Upper lobe of left lung (tissue), 6 donors: ENCODE measurements at regions not wholly inside any gene's neighbourhood (a gene's known extent, or its start where the extent isn't known, plus 50 kb on each side); places are given as distances from the start of the nearest gene placed in this dataset.

ENCODE experiments used
- ATAC-seq, 2 donors: fragments of 200-7000 bp; cut with Tn5 transposase; one replicate each; pipeline ENCODE4 v1.9.1; 2022; ENCODE audit warnings: mild to moderate bottlenecking in 2 of 2, moderate library complexity in 2 of 2; ENCODE audit not compliant: low FRiP score in 2 of 2
- DNase-seq, 2 donors: peaks; one replicate each; pipeline ENCODE4 v3.0.0-alpha.2; 2019 to 2020
- H3K27ac ChIP-seq, 4 donors: fragments of 200-600 bp; sonication (generic); one replicate each; pipeline ENCODE4 v1.5.1; 2016 to 2019
- H3K27me3 ChIP-seq, 4 donors: fragments of 200-600 bp; sonication (generic); one replicate each; pipeline ENCODE4 v1.5.1; 2017 to 2019
- H3K36me3 ChIP-seq, 4 donors: fragments of 200-600 bp; sonication (generic); one replicate each; pipeline ENCODE4 v1.5.1; 2016 to 2019
- H3K4me1 ChIP-seq, 4 donors: fragments of 200-600 bp; sonication (generic); one replicate each; pipeline ENCODE4 v1.5.1; 2018 to 2019
- H3K4me3 ChIP-seq, 4 donors: fragments of 200-600 bp; sonication (generic); one replicate each; pipeline ENCODE4 v1.5.1; 2017 to 2019; ENCODE audit warnings: mild to moderate bottlenecking in 2 of 4, moderate library complexity in 1 of 4
- H3K9me3 ChIP-seq, 4 donors: fragments of 200-600 bp; sonication (generic); one replicate each; pipeline ENCODE4 v1.5.1; 2018 to 2019
- CTCF ChIP-seq, 6 experiments: fragments of 450-650 bp in 4 of 6; fragments of 200-600 bp in 2 of 6; sonication (generic) in 2 of 6; IDR thresholded peaks; one replicate each; pipeline ENCODE4 v1.5.1; 2016 to 2019; ENCODE audit warnings: antibody characterized with exemption in 6 of 6
- EP300 ChIP-seq, 4 donors: sonication (generic); formaldehyde crosslinking; IDR thresholded peaks; one replicate each; pipeline ENCODE4 v1.5.1; 2017; ENCODE audit warnings: antibody characterized with exemption in 4 of 4, control low read depth in 2 of 4
- POLR2A ChIP-seq, 4 donors: fragments of 450-650 bp; IDR thresholded peaks; one replicate each; pipeline ENCODE4 v1.5.1; 2016 to 2017; ENCODE audit warnings: antibody characterized with exemption in 4 of 4, mild to moderate bottlenecking in 2 of 4
- POLR2AphosphoS5 ChIP-seq, 2 donors: sonication (generic); formaldehyde crosslinking; IDR thresholded peaks; one replicate each; pipeline ENCODE4 v1.5.1; 2017; ENCODE audit warnings: antibody characterized with exemption in 2 of 2
- WGBS, 2 donors: methylation state at CpG; one replicate each; pipeline ENCODE4 v1.1.5; 2017 to 2018; 5-methylcytosine and 5-hydroxymethylcytosine counted together
- donor health status: DM: no; HTN: no; CAD: no; lungs with moderate emphysema.
- donor health status: DM: no; HTN: yes; CAD: no; lungs with severe emphysema.

DNA sequence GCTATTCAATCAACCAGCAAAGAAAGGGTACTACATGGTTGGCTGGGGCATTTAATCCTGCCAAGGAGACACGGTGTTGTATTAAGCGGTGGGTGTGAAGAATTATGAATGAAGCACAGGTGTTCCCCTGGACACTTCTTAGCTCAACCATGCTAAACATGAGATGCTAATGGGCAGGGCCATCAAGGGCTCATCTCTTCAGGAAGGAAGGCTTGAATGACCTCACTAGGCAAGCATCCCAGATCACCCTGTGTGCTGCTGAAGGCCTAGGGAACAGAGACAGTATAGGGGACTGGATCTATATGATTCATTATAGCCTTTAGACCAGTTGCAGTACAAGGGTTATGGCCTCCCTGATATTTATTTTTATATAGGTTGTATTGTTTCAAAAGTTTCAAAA lies 221.3 kb upstream of the SLCO3A1 start:
- DNase-seq = no peak
- Histone ChIP-seq H3K36me3 (no peaks in the 10 kb centered on the region), H3K27ac (no peak overlapping the region), H3K4me3 (no peak overlapping the region), H3K4me1 (no peaks in the 10 kb centered on the region), H3K9me3 (no peaks in the 10 kb centered on the region), H3K27me3 (no peaks in the 10 kb centered on the region)
- ATAC-seq = no peak
- TF ChIP-seq POLR2AphosphoS5 (IDR thresholded peaks at IDR 0.05) (no peak), EP300 (IDR thresholded peaks at IDR 0.05) (no peak), POLR2A (IDR thresholded peaks at IDR 0.05) (no peak), CTCF (IDR thresholded peaks at IDR 0.05) (no peak)
- 88 to 90% methylated on average over 2 of the region's 2 CpGs for WGBS, 2 donors

DNA sequence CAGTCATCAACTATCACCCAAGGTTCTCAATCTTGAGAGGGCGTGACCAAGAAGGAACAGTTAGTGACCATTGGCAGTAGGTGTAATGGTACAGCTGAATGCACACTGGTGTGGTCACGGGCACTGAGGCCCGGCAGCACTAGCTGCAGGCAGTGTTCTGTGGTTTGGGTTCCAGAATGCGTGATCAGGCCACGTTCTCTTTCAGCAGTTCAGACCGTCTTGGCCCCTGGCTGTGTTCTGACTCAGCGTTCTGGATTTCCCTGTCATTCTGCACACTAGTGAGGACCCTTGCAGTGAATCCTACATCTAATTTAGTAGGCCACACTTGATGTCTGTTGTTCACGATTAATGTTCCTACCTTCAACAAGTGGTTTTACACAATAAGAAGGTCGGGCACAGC lies 220.5 kb upstream of the SLCO3A1 start:
- DNase-seq (no peak), ATAC-seq (no peak)
- WGBS, 2 donors = 82 to 92% methylated on average over 9 of the region's 9 CpGs

GRCh38 chr15:91634179-91634578 lies 219.3 kb upstream of the SLCO3A1 start:
- no peak overlapping the region for H3K4me3 ChIP-seq
- no peaks in the 10 kb centered on the region for H3K4me1 ChIP-seq
- no peak overlapping the region for H3K27ac ChIP-seq
- H3K9me3 ChIP-seq = no peaks in the 10 kb centered on the region
- no peaks in the 10 kb centered on the region for H3K36me3 ChIP-seq
- DNase-seq = no peak
- WGBS, 2 donors = 93 to 97% methylated on average over 3 of the region's 3 CpGs
- no peak for ATAC-seq
- TF ChIP-seq POLR2AphosphoS5 (IDR thresholded peaks at IDR 0.05) = no peak
- no peak for TF ChIP-seq CTCF (IDR thresholded peaks at IDR 0.05)
- no peak for TF ChIP-seq EP300 (IDR thresholded peaks at IDR 0.05)
- no peak for TF ChIP-seq POLR2A (IDR thresholded peaks at IDR 0.05)
- H3K27me3 ChIP-seq = no peaks in the 10 kb centered on the region

More for the DNA sequence above, 220.5 kb upstream of the SLCO3A1 start:
- Histone ChIP-seq H3K9me3 (no peaks in the 10 kb centered on the region), H3K27ac (no peak overlapping the region), H3K27me3 (no peaks in the 10 kb centered on the region), H3K4me3 (no peak overlapping the region), H3K4me1 (no peaks in the 10 kb centered on the region), H3K36me3 (no peaks in the 10 kb centered on the region)
- TF ChIP-seq POLR2A (IDR thresholded peaks at IDR 0.05) = no peak
- TF ChIP-seq POLR2AphosphoS5 (IDR thresholded peaks at IDR 0.05) = no peak
- TF ChIP-seq CTCF (IDR thresholded peaks at IDR 0.05) = no peak
- no peak for TF ChIP-seq EP300 (IDR thresholded peaks at IDR 0.05)

DNA sequence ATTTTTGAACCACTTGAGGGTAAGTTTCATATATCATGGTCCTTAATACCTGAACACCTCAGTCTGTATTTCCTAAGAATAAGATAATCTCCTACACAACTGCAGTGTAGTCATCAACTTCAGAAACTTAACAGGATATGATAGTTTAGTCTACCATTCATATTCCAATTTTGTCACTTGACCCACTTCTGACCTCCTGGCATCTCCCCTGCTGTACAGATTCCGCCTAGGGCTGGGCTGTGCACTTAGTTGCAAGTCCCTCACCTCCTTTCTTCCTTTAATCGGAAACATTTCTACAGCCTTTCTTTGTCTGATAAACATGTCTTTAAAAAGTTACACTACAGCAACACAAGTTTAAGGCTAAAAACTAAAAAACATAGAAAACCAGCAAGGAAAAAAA lies 218.4 kb upstream of the SLCO3A1 start:
- TF ChIP-seq POLR2A (IDR thresholded peaks at IDR 0.05) (no peak), EP300 (IDR thresholded peaks at IDR 0.05) (no peak), POLR2AphosphoS5 (IDR thresholded peaks at IDR 0.05) (no peak), CTCF (IDR thresholded peaks at IDR 0.05) (no peak)
- ATAC-seq (no peak), DNase-seq (no peak)
- H3K4me1 ChIP-seq = no peaks in the 10 kb centered on the region
- no peak overlapping the region for H3K4me3 ChIP-seq
- 56 to 64% methylated on average over 2 of the region's 2 CpGs for WGBS, 2 donors
- no peaks in the 10 kb centered on the region for H3K36me3 ChIP-seq
- no peaks in the 10 kb centered on the region for H3K27me3 ChIP-seq
- H3K27ac ChIP-seq = no peak overlapping the region
- peaks cover 0 to 4% (median 1%) of the 10 kb centered on the region in 4 donors for H3K9me3 ChIP-seq

GRCh38 chr15:91635641-91636040 lies 217.9 kb upstream of the SLCO3A1 start:
- Histone ChIP-seq H3K27ac (no peak overlapping the region), H3K36me3 (no peaks in the 10 kb centered on the region), H3K4me3 (no peak overlapping the region), H3K27me3 (no peaks in the 10 kb centered on the region), H3K4me1 (no peaks in the 10 kb centered on the region), H3K9me3 (peaks cover 0 to 7% (median 2%) of the 10 kb centered on the region in 4 donors)
- no peak for DNase-seq
- no peak for TF ChIP-seq POLR2A (IDR thresholded peaks at IDR 0.05)
- no peak for TF ChIP-seq EP300 (IDR thresholded peaks at IDR 0.05)
- TF ChIP-seq CTCF (IDR thresholded peaks at IDR 0.05) = no peak
- no peak for TF ChIP-seq POLR2AphosphoS5 (IDR thresholded peaks at IDR 0.05)
- WGBS, 2 donors = 92 to 100% methylated on average over 1 of the region's 1 CpG
- ATAC-seq = no peak
